Karpas-422 (cell line): ENCODE measurements at regions not wholly inside any gene's neighbourhood (a gene's known extent, or its start where the extent isn't known, plus 50 kb on each side); places are given as distances from the start of the nearest gene placed in this dataset.

Experiments used
- DNase-seq: peaks from one replicate; pipeline ENCODE4 v3.0.0-alpha.2; 2015
- H2AFZ ChIP-seq: fragments of 200-600 bp; sonication (generic); 2 replicates; pipeline ENCODE4 v1.6.1; 2014; ENCODE audit warnings: antibody characterized with exemption, low read length, mixed read lengths
- H3K27ac ChIP-seq: fragments of 200-600 bp; sonication (generic); 2 replicates; pipeline ENCODE4 v1.5.1; 2014; ENCODE audit warnings: mild to moderate bottlenecking, low read length, moderate library complexity
- H3K27me3 ChIP-seq: fragments of 200-600 bp; sonication (generic); 2 replicates; pipeline ENCODE4 v1.6.1; 2014; ENCODE audit warnings: low read length, mixed read lengths
- H3K36me3 ChIP-seq: fragments of 200-600 bp; sonication (generic); 2 replicates; pipeline ENCODE4 v1.6.1; 2014; ENCODE audit warnings: low read length, mixed read lengths; ENCODE audit not compliant: insufficient read depth
- H3K4me1 ChIP-seq: fragments of 200-600 bp; sonication (generic); 2 replicates; pipeline ENCODE4 v1.6.1; 2014; ENCODE audit warnings: mild to moderate bottlenecking, low read length, mixed read lengths
- H3K4me2 ChIP-seq: fragments of 200-600 bp; sonication (generic); 2 replicates; pipeline ENCODE4 v1.6.1; 2014; ENCODE audit warnings: low read length, low read depth, mild to moderate bottlenecking; ENCODE audit not compliant: poor library complexity, severe bottlenecking
- H3K4me3 ChIP-seq: fragments of 200-600 bp; sonication (generic); 2 replicates; pipeline ENCODE4 v1.5.1; 2014; ENCODE audit warnings: mild to moderate bottlenecking, antibody characterized with exemption, low read length, mixed read lengths
- H3K79me2 ChIP-seq: fragments of 200-600 bp; sonication (generic); 2 replicates; pipeline ENCODE4 v1.6.1; 2014; ENCODE audit warnings: mild to moderate bottlenecking, low read length, mixed read lengths
- H3K9ac ChIP-seq: fragments of 200-600 bp; sonication (generic); 2 replicates; pipeline ENCODE4 v1.6.0; 2014; ENCODE audit warnings: low read length
- H3K9me2 ChIP-seq: fragments of 200-600 bp; sonication (generic), shearing (Covaris generic); replicated peaks from 2 replicates; pipeline ENCODE4 v1.6.0; 2014; ENCODE audit warnings: mild to moderate bottlenecking, low read length, moderate library complexity; ENCODE audit not compliant: insufficient read depth
- H3K9me3 ChIP-seq: fragments of 300-700, 200-600 bp; sonication (generic); 2 replicates; pipeline ENCODE4 v1.6.1; 2014; ENCODE audit warnings: low read length, mixed read lengths
- H4K20me1 ChIP-seq: fragments of 200-600 bp; sonication (generic); 2 replicates; pipeline ENCODE4 v1.6.1; 2014; ENCODE audit warnings: mild to moderate bottlenecking, antibody characterized with exemption, low read length, low read depth; ENCODE audit not compliant: insufficient read depth

DNA sequence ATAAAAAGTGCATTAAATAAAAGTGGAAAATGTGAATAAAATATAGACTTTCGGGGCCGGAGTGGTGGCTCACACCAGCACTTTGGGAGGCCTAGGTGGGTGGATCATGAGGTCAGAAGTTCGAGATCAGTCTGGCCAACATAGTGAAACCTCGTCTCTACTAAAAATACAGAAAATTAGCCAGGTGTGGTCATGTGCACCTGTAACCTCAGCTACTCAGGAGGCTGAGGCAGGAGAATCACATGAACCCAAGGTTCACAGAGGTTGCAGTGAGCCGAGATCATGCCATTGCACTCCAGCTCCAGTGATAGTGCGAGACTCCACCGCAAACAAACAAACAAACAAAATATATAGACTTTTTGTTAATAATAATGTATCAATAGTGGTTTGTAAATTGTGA, 293.6 kb upstream of the TRAM1L1 start:
- Histone ChIP-seq H2AFZ (no peak overlapping the region), H4K20me1 (no peaks in the 10 kb centered on the region)

DNA sequence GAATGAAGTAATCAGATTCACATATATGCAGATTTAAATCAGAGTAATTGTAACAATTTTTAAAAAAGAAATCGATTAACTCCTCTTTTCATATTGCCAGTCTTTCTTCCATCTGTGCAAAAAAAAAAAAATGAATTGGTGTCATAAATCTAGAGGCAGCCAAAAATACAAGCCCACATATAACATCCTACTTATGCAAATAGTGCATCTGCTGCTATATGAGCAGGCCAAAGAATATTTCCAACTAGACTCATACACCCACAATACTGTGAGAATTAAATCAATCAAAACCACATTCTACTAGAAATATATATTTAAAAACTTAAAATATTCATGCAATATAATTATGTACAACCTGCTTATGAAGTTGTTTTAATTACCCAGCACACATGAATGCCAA, 298.1 kb upstream of the TRAM1L1 start:
- Histone ChIP-seq H2AFZ (no peak overlapping the region), H3K36me3 (no peaks in the 10 kb centered on the region), H3K27ac (no peak overlapping the region), H3K27me3 (no peaks in the 10 kb centered on the region), H3K9me2 (no peaks in the 10 kb centered on the region), H3K9me3 (peaks cover 2% of the 10 kb centered on the region; the same call in 1 of the 2 replicates), H3K9ac (no peak overlapping the region), H3K4me3 (no peak overlapping the region), H3K4me1 (no peaks in the 10 kb centered on the region), H3K4me2 (no peak overlapping the region), H3K79me2 (no peaks in the 10 kb centered on the region), H4K20me1 (no peaks in the 10 kb centered on the region)
- DNase-seq, result no peak

More for the DNA sequence above, 293.6 kb upstream of the TRAM1L1 start:
- Histone ChIP-seq H3K36me3 (no peaks in the 10 kb centered on the region), H3K9ac (no peak overlapping the region), H3K4me1 (no peaks in the 10 kb centered on the region), H3K9me2 (no peaks in the 10 kb centered on the region), H3K27ac (no peak overlapping the region), H3K27me3 (no peaks in the 10 kb centered on the region), H3K4me2 (no peak overlapping the region), H3K4me3 (no peak overlapping the region), H3K79me2 (no peaks in the 10 kb centered on the region), H3K9me3 (peaks cover 5% of the 10 kb centered on the region)
- no peak for DNase-seq

DNA sequence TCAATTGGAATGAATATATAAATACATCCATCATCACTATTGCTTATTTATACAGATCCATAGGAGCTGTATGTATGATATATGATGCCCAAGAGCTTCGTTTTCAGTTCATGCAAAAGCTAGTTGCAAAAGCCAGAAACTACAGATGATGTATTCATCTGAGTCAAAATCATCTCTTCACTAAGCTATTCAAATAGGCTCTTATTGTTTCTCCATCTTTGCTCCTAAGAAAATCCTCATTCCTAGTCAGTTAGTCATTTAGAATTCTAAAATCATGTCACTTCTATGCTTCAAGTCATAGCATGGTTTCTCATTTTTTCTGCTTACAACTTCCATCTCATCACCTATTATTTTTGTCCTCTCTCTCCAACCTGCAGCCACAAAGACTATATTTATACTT, 300.1 kb upstream of the TRAM1L1 start:
- no peaks in the 10 kb centered on the region for H3K4me1 ChIP-seq
- peaks cover 5% of the 10 kb centered on the region; the same call in 1 of the 2 replicates for H3K9me3 ChIP-seq
- DNase-seq, result no peak
- no peaks in the 10 kb centered on the region for H3K9me2 ChIP-seq
- no peaks in the 10 kb centered on the region for H3K36me3 ChIP-seq
- no peak overlapping the region for H3K27ac ChIP-seq
- H3K4me2 ChIP-seq, result no peak overlapping the region
- H4K20me1 ChIP-seq, result no peaks in the 10 kb centered on the region
- H3K9ac ChIP-seq, result no peak overlapping the region
- H2AFZ ChIP-seq, result no peak overlapping the region
- no peaks in the 10 kb centered on the region for H3K79me2 ChIP-seq
- H3K4me3 ChIP-seq, result no peak overlapping the region
- no peaks in the 10 kb centered on the region for H3K27me3 ChIP-seq

DNA sequence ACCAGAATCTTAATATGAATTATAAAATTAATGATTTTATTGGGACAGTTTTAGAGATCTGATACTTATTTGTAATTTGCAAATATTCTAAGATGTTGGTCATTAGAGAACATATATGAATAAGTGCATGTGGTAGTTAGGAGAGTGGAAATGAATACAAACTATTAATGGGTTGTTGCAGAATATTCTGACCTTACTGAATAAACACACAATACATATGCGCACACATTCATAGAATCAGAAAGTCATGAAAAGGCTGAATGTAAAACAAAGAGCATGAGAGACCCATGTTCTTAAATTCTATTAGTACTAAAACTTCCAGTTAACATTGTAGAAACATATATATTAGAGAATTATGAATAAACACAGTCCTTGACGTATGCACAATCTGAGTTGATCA, 301.7 kb upstream of the TRAM1L1 start:
- DNase-seq, result no peak
- Histone ChIP-seq H3K9ac (no peak overlapping the region), H3K9me2 (no peaks in the 10 kb centered on the region), H2AFZ (no peak overlapping the region), H3K9me3 (peaks cover 9% of the 10 kb centered on the region), H3K36me3 (no peaks in the 10 kb centered on the region), H3K4me2 (no peak overlapping the region), H3K27me3 (no peaks in the 10 kb centered on the region), H3K27ac (no peak overlapping the region), H3K79me2 (no peaks in the 10 kb centered on the region), H3K4me3 (no peak overlapping the region), H3K4me1 (no peaks in the 10 kb centered on the region), H4K20me1 (no peaks in the 10 kb centered on the region)

DNA sequence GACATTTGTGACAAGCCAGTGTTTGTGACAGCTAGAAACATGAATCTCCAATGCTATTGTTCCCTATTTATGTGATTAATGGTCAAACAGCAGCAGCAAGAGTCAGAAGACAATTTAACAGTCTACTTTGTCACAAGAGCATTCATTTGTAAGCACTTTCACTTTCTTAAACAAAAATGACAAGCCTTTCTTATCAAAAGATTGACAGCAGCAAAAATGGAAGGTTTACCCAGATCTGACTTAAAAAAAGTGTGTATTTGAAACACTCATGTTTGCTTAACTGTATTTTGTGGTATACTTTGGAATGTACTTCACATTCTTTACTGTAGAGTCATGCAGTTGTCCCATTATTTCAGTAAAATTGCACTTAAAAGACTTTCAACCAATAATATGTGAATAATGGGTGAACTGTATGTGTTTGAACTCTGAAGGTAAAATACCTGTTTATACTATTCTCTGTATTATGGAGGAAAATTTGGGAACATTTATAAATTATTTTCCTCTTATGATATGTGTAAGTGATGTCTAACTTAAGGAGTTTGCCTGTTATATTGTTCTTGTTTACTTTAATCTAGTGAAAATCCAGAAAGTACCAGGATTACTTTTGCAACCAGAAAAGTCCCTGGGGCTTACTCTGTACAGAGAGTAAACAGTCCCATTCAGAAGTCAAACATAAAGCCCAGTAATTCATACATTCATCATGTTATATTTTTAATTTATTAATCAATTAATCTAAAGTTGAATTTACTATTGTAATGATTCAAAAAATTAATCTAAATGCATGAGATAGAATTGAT, 314.9 kb upstream of the TRAM1L1 start:
- no peak overlapping the region for H3K4me2 ChIP-seq
- no peaks in the 10 kb centered on the region for H3K4me1 ChIP-seq
- no peaks in the 10 kb centered on the region for H3K27me3 ChIP-seq
- peaks cover 34% of the 10 kb centered on the region for H3K9me3 ChIP-seq
- H4K20me1 ChIP-seq, result no peaks in the 10 kb centered on the region
- no peaks in the 10 kb centered on the region for H3K36me3 ChIP-seq
- no peak overlapping the region for H2AFZ ChIP-seq
- no peak overlapping the region for H3K9ac ChIP-seq
- no peak for DNase-seq
- H3K27ac ChIP-seq, result no peak overlapping the region
- no peak overlapping the region for H3K4me3 ChIP-seq
- no peaks in the 10 kb centered on the region for H3K79me2 ChIP-seq
- H3K9me2 ChIP-seq, result no peaks in the 10 kb centered on the region

DNA sequence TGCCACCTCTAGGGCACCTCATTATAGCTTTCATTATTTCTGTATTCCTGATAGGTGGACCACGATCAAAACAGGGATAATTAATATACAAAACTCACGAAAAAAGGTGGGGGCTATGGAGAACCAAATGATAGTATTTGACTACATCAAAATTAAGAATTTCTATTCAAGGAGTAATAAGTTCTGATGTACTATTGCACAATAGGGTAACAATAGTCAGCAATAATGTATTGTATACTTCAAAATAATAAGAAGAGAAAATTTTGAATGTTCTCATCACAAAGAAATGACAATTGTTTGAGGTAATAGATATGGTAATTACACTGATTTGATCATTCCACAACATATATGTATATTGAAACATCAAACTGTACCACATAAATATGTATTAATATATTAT, 327.3 kb upstream of the TRAM1L1 start:
- no peak overlapping the region for H3K4me3 ChIP-seq
- no peak overlapping the region for H3K4me2 ChIP-seq
- no peaks in the 10 kb centered on the region for H3K36me3 ChIP-seq
- H3K9ac ChIP-seq, result no peak overlapping the region
- H3K9me3 ChIP-seq, result peaks cover 17% of the 10 kb centered on the region
- no peaks in the 10 kb centered on the region for H4K20me1 ChIP-seq
- H3K27ac ChIP-seq, result no peak overlapping the region
- no peaks in the 10 kb centered on the region for H3K9me2 ChIP-seq
- H2AFZ ChIP-seq, result no peak overlapping the region
- no peaks in the 10 kb centered on the region for H3K79me2 ChIP-seq
- DNase-seq, result no peak
- H3K27me3 ChIP-seq, result no peaks in the 10 kb centered on the region
- no peaks in the 10 kb centered on the region for H3K4me1 ChIP-seq

DNA sequence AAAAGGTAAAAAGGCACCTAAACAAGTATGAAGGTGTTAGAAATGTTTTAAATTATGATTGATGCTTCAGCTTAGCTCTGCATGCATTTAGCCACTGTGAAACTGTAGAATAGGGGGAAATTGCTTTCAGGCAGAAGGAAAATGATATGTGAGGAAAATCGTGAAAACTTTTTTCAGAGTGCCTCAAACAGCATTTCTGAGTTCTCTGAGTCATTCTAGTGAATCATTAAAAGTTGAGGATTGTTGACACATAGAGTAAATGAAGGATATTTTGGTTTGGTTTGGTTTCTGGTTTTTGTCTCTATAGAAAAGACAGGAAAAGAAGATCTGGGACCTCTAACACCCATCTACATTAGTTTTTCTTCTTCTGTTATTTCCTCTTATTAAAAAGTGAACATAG, 332.5 kb upstream of the TRAM1L1 start:
- no peak for DNase-seq
- H3K36me3 ChIP-seq, result no peaks in the 10 kb centered on the region
- H4K20me1 ChIP-seq, result no peaks in the 10 kb centered on the region
- H3K4me3 ChIP-seq, result no peak overlapping the region
- peaks cover 11% of the 10 kb centered on the region for H3K9me3 ChIP-seq
- no peak overlapping the region for H3K9ac ChIP-seq
- H3K4me1 ChIP-seq, result no peaks in the 10 kb centered on the region
- no peak overlapping the region for H2AFZ ChIP-seq
- no peak overlapping the region for H3K27ac ChIP-seq
- no peaks in the 10 kb centered on the region for H3K27me3 ChIP-seq
- no peaks in the 10 kb centered on the region for H3K79me2 ChIP-seq
- H3K4me2 ChIP-seq, result no peak overlapping the region
- no peaks in the 10 kb centered on the region for H3K9me2 ChIP-seq

DNA sequence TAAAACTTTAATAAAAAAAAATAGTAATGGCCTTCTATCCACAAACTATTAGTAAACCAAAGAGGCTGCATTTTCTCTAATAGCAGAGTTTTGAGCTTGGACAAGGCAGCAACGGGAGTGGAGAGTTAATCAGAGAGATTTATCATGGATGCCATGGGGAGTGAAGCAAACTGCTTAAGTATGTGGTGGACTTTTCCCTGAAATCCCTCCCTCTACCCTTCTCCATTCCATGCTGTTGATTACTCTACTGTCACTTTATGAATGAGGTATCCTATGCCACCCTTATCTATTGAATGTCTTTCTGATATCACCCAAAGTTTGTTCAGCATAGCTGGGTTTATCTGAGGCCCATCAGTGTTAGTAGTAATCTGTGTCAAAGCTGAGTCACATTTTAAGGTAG, 335.6 kb upstream of the TRAM1L1 start:
- Histone ChIP-seq H3K36me3 (no peaks in the 10 kb centered on the region), H3K9me3 (peaks cover 11% of the 10 kb centered on the region), H3K27ac (no peak overlapping the region), H4K20me1 (no peaks in the 10 kb centered on the region), H3K79me2 (no peaks in the 10 kb centered on the region), H3K9ac (no peak overlapping the region), H2AFZ (no peak overlapping the region), H3K4me2 (no peak overlapping the region), H3K4me1 (no peaks in the 10 kb centered on the region), H3K27me3 (no peaks in the 10 kb centered on the region), H3K9me2 (no peaks in the 10 kb centered on the region), H3K4me3 (no peak overlapping the region)
- no peak for DNase-seq
